NB4 (cell line): ENCODE measurements at regions not wholly inside any gene's neighbourhood (a gene's known extent, or its start where the extent isn't known, plus 50 kb on each side); places are given as distances from the start of the nearest gene placed in this dataset.

ENCODE experiments used
- DNase-seq: peaks from one replicate; pipeline ENCODE4 v3.0.0; 2010; ENCODE audit warnings: low read depth
- H3K4me3 ChIP-seq: one replicate; pipeline ENCODE4 v1.5.1; 2011; ENCODE audit warnings: mild to moderate bottlenecking, low read depth, low read length, moderate library complexity
- MYC ChIP-seq: IDR thresholded peaks from 2 replicates; pipeline ENCODE4 v1.6.1; 2011; ENCODE audit warnings: low read depth, low read length
- POLR2A ChIP-seq: IDR thresholded peaks from 2 replicates; pipeline ENCODE4 v1.6.1; 2011; ENCODE audit warnings: mild to moderate bottlenecking; ENCODE audit not compliant: insufficient read length; ENCODE audit errors: extremely low read depth
- TF ChIP-seq, protein P1 (sequence below): IDR thresholded peaks from 2 replicates; pipeline ENCODE4 v1.6.1; 2011; ENCODE audit warnings: low read depth, low read length
- TF ChIP-seq, protein P2 (sequence below): IDR thresholded peaks from one replicate; pipeline ENCODE4 v1.5.1; 2012; ENCODE audit warnings: low read depth, low read length

DNA sequence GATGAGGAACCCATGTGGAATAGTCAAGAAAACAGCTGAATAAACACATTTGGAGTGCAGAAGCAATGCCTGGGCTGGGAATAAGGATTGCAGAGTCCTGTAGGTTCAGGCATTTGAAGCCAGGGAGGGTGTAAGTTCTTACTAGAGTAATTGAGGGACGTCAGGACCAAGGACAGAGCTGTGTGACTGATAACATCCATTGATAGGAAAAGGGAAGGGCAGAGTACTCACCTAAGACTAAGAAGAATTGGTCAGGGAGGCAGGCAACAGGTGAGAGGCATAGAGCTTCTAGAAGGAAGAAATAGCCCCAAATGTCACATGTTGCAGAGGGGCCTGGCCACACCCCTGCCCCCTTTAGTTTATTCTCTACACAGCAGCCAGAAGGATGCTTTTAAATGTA, 79.8 kb upstream of the TMEM132E start:
- no peak overlapping the region for H3K4me3 ChIP-seq
- TF ChIP-seq POLR2A = no peak
- TF ChIP-seq, protein P1, sequence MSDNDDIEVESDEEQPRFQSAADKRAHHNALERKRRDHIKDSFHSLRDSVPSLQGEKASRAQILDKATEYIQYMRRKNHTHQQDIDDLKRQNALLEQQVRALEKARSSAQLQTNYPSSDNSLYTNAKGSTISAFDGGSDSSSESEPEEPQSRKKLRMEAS = no peak
- TF ChIP-seq MYC = no peak
- TF ChIP-seq, protein P2, sequence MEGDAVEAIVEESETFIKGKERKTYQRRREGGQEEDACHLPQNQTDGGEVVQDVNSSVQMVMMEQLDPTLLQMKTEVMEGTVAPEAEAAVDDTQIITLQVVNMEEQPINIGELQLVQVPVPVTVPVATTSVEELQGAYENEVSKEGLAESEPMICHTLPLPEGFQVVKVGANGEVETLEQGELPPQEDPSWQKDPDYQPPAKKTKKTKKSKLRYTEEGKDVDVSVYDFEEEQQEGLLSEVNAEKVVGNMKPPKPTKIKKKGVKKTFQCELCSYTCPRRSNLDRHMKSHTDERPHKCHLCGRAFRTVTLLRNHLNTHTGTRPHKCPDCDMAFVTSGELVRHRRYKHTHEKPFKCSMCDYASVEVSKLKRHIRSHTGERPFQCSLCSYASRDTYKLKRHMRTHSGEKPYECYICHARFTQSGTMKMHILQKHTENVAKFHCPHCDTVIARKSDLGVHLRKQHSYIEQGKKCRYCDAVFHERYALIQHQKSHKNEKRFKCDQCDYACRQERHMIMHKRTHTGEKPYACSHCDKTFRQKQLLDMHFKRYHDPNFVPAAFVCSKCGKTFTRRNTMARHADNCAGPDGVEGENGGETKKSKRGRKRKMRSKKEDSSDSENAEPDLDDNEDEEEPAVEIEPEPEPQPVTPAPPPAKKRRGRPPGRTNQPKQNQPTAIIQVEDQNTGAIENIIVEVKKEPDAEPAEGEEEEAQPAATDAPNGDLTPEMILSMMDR = no peak
- peak; percentile 66 for DNase-seq

DNA sequence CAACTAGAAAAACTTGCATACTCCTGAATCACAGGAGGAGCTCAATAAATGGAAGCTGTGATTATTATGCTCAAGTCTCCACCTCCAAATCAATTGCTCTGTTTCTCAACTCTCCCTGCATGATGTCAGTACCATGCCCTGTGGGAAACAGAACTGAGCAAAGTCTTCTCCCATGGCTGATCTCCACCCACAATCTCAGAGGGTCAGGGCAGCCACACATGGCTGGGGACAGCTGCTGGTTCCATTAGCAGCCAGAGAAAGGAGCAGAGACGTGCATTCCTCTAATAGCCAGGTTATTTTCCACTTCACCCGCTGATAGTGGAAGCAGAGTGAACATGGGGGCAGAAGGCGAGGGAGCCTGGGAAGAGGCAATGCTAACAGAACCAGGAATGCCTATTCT, 85.5 kb upstream of the TMEM132E start:
- no peak for DNase-seq

DNA sequence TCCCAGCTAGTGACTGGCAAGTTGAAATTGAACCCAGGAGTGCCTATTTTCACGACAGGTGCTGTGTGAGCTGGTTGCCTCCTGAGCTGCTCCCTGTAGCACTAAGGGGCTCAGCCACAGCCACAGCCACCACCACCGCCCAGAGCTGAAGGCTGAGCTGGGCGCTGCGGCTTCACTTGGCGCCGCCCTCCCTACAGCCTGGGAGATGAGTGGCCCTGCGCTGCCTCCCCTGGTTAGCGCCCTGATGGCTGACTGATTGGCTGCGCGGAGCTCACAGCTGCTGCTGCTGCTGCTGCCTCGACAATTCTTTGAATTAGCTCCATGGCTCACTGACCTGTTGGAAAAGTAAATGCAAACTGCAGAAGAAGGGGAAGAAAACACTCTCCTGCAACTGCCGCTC, 91.8 kb upstream of the TMEM132E start:
- TF ChIP-seq, protein P2 = no peak
- TF ChIP-seq MYC (no peak), POLR2A (no peak)
- TF ChIP-seq, protein P1 = no peak
- DNase-seq = no peak
- no peak overlapping the region for H3K4me3 ChIP-seq

More for the DNA sequence above, 85.5 kb upstream of the TMEM132E start:
- H3K4me3 ChIP-seq = no peak overlapping the region
- TF ChIP-seq, protein P2 = no peak
- TF ChIP-seq MYC (no peak), POLR2A (no peak)
- TF ChIP-seq, protein P1 = no peak

DNA sequence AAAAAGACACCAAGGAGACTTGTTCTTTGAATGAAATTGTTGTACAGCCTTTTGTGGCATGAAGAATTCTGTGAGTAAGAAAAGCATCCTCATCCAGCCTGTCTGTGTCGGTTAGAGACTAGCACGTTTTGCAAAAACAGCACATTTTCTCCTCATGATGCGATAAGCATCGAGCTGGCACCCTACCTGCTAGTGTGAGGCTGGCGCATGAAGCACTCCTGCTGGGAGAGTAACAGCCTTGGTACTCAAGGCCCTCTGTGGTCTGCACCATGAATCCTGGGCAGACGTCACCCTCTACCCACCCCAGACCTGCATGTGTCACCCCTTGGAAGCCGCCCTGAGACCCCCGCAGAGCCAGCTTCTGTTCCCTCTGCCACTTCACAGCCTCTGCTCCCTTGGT, 92.6 kb upstream of the TMEM132E start:
- DNase-seq = no peak
- TF ChIP-seq, protein P1 = no peak
- TF ChIP-seq POLR2A (no peak), MYC (no peak)
- TF ChIP-seq, protein P2 = no peak
- no peak overlapping the region for H3K4me3 ChIP-seq

DNA sequence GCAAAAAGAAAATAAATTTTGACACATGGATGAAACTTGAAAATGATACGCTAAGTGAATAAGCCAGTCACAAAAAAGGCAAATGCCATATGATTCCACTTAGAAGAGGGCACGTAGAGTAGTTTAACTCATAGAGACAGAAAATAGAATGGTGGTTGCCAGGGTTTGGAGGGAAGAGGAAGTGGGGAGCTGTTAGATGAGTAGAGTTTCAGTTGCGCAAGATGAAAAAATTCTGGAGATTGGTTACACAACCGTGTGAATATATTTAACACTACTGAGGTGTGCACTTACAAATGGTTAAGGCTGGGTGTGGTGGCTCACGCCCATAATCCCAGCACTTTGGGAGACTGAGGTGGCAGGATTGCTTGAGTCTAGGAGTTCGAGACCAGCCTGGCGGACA, 93.4 kb upstream of the TMEM132E start:
- peak; percentile 89 for DNase-seq
- no peak overlapping the region for H3K4me3 ChIP-seq
- TF ChIP-seq POLR2A = no peak
- TF ChIP-seq, protein P1 = no peak
- TF ChIP-seq, protein P2 = no peak
- no peak for TF ChIP-seq MYC

DNA sequence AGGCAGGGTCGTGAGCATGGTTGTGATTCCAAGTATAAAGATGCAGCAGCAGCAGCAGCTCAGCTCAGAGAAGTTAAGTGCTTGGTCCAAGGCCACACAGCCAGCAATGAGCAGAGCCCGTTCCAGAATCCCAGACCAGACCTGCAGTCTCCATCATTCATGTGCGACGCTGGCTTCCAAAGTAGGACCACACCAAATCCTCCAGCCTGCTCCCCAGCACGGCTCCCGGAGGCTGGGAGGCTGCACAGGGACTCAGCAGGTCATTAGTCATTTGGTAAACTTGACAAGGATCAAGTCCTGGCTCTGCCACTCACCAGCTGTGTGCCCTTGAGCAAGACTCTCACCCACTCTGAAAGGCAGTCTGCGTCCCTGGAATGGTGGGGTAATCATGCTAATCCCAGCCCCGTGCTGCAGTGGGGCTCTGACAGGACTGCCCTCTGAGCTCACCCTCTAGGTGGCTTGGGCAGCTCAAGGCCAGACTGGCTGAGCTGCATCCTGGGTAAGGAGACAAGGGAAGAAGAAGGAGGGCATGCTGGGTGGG, 95.1 kb upstream of the TMEM132E start:
- TF ChIP-seq MYC = no peak
- no peak for TF ChIP-seq POLR2A
- TF ChIP-seq, protein P1 = no peak
- TF ChIP-seq, protein P2 = no peak
- no peak for DNase-seq
- no peak overlapping the region for H3K4me3 ChIP-seq
